CD14-positive monocyte (primary cell): ENCODE measurements at regions not wholly inside any gene's neighbourhood (a gene's known extent, or its start where the extent isn't known, plus 50 kb on each side); places are given as distances from the start of the nearest gene placed in this dataset.
"Not testable (repeated sequence)": the region's sequence is repeated elsewhere in the genome, so short reads cannot be mapped to it uniquely, and the experiment has no call there.

Experiments
- DNase-seq, 3 donors: peaks; one replicate each; pipeline ENCODE4 v3.0.0-alpha.2; 2011 to 2022
- H2AFZ ChIP-seq: 2 replicates; pipeline ENCODE4 v1.6.0; 2012; ENCODE audit warnings: mild to moderate bottlenecking, low read depth, low read length, inconsistent platforms; ENCODE audit not compliant: insufficient read depth, poor library complexity, severe bottlenecking
- H3K27ac ChIP-seq, 2 donors: 1 replicate in 1 of 2; 2 replicates in 1 of 2; pipeline ENCODE4 v1.5.1; 2012 to 2013; ENCODE audit warnings: low read length in 2 of 2, control low read depth in 1 of 2, inconsistent platforms in 1 of 2, low read depth in 1 of 2, mild to moderate bottlenecking in 1 of 2
- H3K27me3 ChIP-seq, 2 donors: one replicate each; pipeline versions ENCODE4 v1.6.0 to v1.6.1; 2011 to 2013; ENCODE audit warnings: low read length in 2 of 2; ENCODE audit not compliant: control insufficient read depth in 2 of 2, insufficient read depth in 2 of 2
- H3K36me3 ChIP-seq, 2 donors: replicated peaks in 1 of 2; 1 replicate in 1 of 2; 2 replicates in 1 of 2; pipeline versions ENCODE4 v1.5.1 to v1.6.1; 2012 to 2013; ENCODE audit warnings: low read length in 2 of 2, control low read depth in 1 of 2, inconsistent platforms in 1 of 2, mild to moderate bottlenecking in 1 of 2; ENCODE audit not compliant: insufficient read depth in 2 of 2, control insufficient read depth in 1 of 2
- H3K4me1 ChIP-seq, 2 donors: 1 replicate in 1 of 2; 2 replicates in 1 of 2; pipeline versions ENCODE4 v1.5.1 to v1.6.1; 2012 to 2013; ENCODE audit warnings: low read length in 2 of 2, control low read depth in 1 of 2, inconsistent platforms in 1 of 2, mild to moderate bottlenecking in 1 of 2, moderate library complexity in 1 of 2; ENCODE audit not compliant: insufficient read depth in 2 of 2, control insufficient read depth in 1 of 2
- H3K4me2 ChIP-seq: replicated peaks from 2 replicates; pipeline ENCODE3; 2012; ENCODE audit warnings: low read length, moderate library complexity, mild to moderate bottlenecking; ENCODE audit not compliant: poor library complexity, severe bottlenecking; ENCODE audit errors: extremely low read depth
- H3K4me3 ChIP-seq, 3 experiments: fragments of 200-600 bp in 1 of 3; sonication (generic) in 1 of 3; replicated peaks in 1 of 3; 1 replicate in 2 of 3; 2 replicates in 1 of 3; pipeline ENCODE4 v1.5.1; 2011 to 2013; ENCODE audit warnings: low read length in 3 of 3, mild to moderate bottlenecking in 3 of 3, control low read depth in 2 of 3, low read depth in 2 of 3, inconsistent platforms in 1 of 3, moderate library complexity in 1 of 3
- H3K79me2 ChIP-seq: 2 replicates; pipeline ENCODE4 v1.6.0; 2012; ENCODE audit warnings: mild to moderate bottlenecking, control low read depth, inconsistent platforms, low read length, moderate library complexity; ENCODE audit not compliant: insufficient read depth
- H3K9ac ChIP-seq: 2 replicates; pipeline ENCODE4 v1.6.0; 2017; ENCODE audit warnings: low read length, mild to moderate bottlenecking; ENCODE audit not compliant: insufficient read depth, poor library complexity, severe bottlenecking
- H3K9me3 ChIP-seq, 2 donors: replicated peaks in 1 of 2; 1 replicate in 1 of 2; 2 replicates in 1 of 2; pipeline versions ENCODE4 v1.5.1 to v1.6.1; 2012 to 2013; ENCODE audit warnings: low read length in 2 of 2, control low read depth in 1 of 2; ENCODE audit not compliant: control insufficient read depth in 1 of 2, insufficient read depth in 1 of 2
- H4K20me1 ChIP-seq: 2 replicates; pipeline ENCODE4 v1.6.0; 2012; ENCODE audit warnings: mild to moderate bottlenecking, low read length, control low read depth, moderate library complexity; ENCODE audit not compliant: insufficient read depth
- H3K27ac Mint-ChIP-seq, 7 donors: one replicate each; pipeline ENCODE4 v1.8.0; 2020; ENCODE audit warnings: mild to moderate bottlenecking in 7 of 7, mixed read lengths in 7 of 7, moderate library complexity in 6 of 7, inconsistent platforms in 2 of 7
- H3K27me3 Mint-ChIP-seq, 3 donors: one replicate each; pipeline ENCODE4 v1.8.0; 2021 to 2022; ENCODE audit warnings: low read depth in 3 of 3, mild to moderate bottlenecking in 3 of 3, mixed read lengths in 3 of 3, moderate library complexity in 3 of 3, inconsistent platforms in 1 of 3
- H3K36me3 Mint-ChIP-seq, 2 donors: one replicate each; pipeline ENCODE4 v1.8.0; 2020; ENCODE audit warnings: mixed read lengths in 2 of 2, inconsistent platforms in 1 of 2, mild to moderate bottlenecking in 1 of 2
- H3K4me1 Mint-ChIP-seq: one replicate; pipeline ENCODE4 v1.8.0; 2020; ENCODE audit warnings: mild to moderate bottlenecking, mixed read lengths
- H3K4me3 Mint-ChIP-seq, 2 donors: one replicate each; pipeline ENCODE4 v1.8.0; 2020; ENCODE audit warnings: mild to moderate bottlenecking in 2 of 2, mixed read lengths in 2 of 2, moderate library complexity in 1 of 2
- H3K9me3 Mint-ChIP-seq, 7 donors: one replicate each; pipeline ENCODE4 v1.8.0; 2020 to 2022; ENCODE audit warnings: mixed read lengths in 7 of 7, mild to moderate bottlenecking in 6 of 7, moderate library complexity in 6 of 7, inconsistent platforms in 2 of 7
- WGBS: methylation state at CpG from one replicate; pipeline ENCODE4 v1.1.5; 2013; ENCODE audit warnings: missing lambda C conversion rate; ENCODE audit not compliant: insufficient coverage; 5-methylcytosine and 5-hydroxymethylcytosine counted together
- intact Hi-C, 2 donors: fragments of 100-400 bp; cut with micrococcal nuclease; formaldehyde crosslinking; loops; one replicate each; pipeline versions ENCODE4 v1.15.0 to v1.15.1; 2023
- TF ChIP-seq, protein P1 (sequence below): fragments of 200-600 bp; IDR thresholded peaks from one replicate; pipeline ENCODE4 v1.8.0; 2022; ENCODE audit warnings: antibody characterized with exemption, mild to moderate bottlenecking

GRCh38 chr17:20702692-20703091, 123.2 kb downstream of the CDRT15L2 start:
- no peak overlapping the region for H2AFZ ChIP-seq
- no peak overlapping the region for H3K4me3 Mint-ChIP-seq
- intact Hi-C loops: no loop called here
- peaks cover 0 to 5% (median 2%) of the 10 kb centered on the region in 7 donors for H3K9me3 Mint-ChIP-seq
- no peaks in the 10 kb centered on the region for H3K9me3 ChIP-seq
- no peaks in the 10 kb centered on the region for H3K36me3 ChIP-seq
- WGBS: 95% methylated on average over 2 of the region's 4 CpGs
- H3K27ac Mint-ChIP-seq: peak overlapping the region in 1 of 7 donors; percentile 68
- H3K4me1 ChIP-seq: peaks cover 22 to 23% of the 10 kb centered on the region in 2 donors
- H3K36me3 Mint-ChIP-seq: no peaks in the 10 kb centered on the region
- TF ChIP-seq, protein P1, sequence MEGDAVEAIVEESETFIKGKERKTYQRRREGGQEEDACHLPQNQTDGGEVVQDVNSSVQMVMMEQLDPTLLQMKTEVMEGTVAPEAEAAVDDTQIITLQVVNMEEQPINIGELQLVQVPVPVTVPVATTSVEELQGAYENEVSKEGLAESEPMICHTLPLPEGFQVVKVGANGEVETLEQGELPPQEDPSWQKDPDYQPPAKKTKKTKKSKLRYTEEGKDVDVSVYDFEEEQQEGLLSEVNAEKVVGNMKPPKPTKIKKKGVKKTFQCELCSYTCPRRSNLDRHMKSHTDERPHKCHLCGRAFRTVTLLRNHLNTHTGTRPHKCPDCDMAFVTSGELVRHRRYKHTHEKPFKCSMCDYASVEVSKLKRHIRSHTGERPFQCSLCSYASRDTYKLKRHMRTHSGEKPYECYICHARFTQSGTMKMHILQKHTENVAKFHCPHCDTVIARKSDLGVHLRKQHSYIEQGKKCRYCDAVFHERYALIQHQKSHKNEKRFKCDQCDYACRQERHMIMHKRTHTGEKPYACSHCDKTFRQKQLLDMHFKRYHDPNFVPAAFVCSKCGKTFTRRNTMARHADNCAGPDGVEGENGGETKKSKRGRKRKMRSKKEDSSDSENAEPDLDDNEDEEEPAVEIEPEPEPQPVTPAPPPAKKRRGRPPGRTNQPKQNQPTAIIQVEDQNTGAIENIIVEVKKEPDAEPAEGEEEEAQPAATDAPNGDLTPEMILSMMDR: no peak
- H3K9ac ChIP-seq: no peak overlapping the region
- H3K4me2 ChIP-seq: no peak overlapping the region
- no peak overlapping the region for H3K4me3 ChIP-seq
- peaks cover 0 to 6% (median 3%) of the 10 kb centered on the region in 3 donors for H3K27me3 Mint-ChIP-seq
- DNase-seq: no peak
- H3K27ac ChIP-seq: no peak overlapping the region
- H3K27me3 ChIP-seq: no peaks in the 10 kb centered on the region
- H4K20me1 ChIP-seq: no peaks in the 10 kb centered on the region
- H3K79me2 ChIP-seq: no peaks in the 10 kb centered on the region
- H3K4me1 Mint-ChIP-seq: peaks cover 27% of the 10 kb centered on the region

DNA sequence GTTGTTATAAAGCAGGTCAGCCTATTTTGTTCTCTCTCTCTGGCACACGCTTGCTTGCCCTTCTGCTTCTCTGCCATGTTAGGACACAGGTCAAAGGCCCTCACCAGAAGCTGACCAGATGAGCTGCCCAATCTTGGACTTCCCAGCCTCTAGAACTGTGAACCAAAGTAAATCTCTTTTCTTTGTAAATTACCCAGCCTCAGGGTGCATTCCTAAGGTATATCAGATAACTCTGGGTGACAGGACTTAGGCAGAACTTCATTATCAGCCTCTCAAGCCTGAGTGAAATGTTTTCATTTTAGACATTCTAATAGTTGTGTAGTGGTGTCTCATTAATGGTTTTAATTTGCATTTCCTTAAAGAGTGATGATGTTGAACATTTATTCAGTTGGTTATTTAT, 124.3 kb downstream of the CDRT15L2 start:
- H3K9ac ChIP-seq: no peak overlapping the region
- Mint-ChIP-seq H3K27me3 (peaks cover 0 to 6% (median 6%) of the 10 kb centered on the region in 3 donors), H3K27ac (peak overlapping the region in 1 of 7 donors; percentile 29), H3K4me3 (no peak overlapping the region), H3K36me3 (no peaks in the 10 kb centered on the region), H3K4me1 (peaks cover 20% of the 10 kb centered on the region), H3K9me3 (peaks cover 0 to 5% (median 0%) of the 10 kb centered on the region in 7 donors)
- no peak overlapping the region for H3K27ac ChIP-seq
- no peaks in the 10 kb centered on the region for H3K9me3 ChIP-seq
- H3K4me3 ChIP-seq: no peak overlapping the region
- H3K27me3 ChIP-seq: no peaks in the 10 kb centered on the region
- H2AFZ ChIP-seq: no peak overlapping the region
- no peak overlapping the region for H3K4me2 ChIP-seq
- H3K36me3 ChIP-seq: no peaks in the 10 kb centered on the region
- H4K20me1 ChIP-seq: no peaks in the 10 kb centered on the region
- TF ChIP-seq, protein P1: no peak
- no peak for DNase-seq
- no CpG with 5 or more reads among the region's 1 CpG for WGBS
- intact Hi-C loops: no loop called here
- H3K79me2 ChIP-seq: no peaks in the 10 kb centered on the region
- peaks cover 14 to 16% of the 10 kb centered on the region in 2 donors for H3K4me1 ChIP-seq

DNA sequence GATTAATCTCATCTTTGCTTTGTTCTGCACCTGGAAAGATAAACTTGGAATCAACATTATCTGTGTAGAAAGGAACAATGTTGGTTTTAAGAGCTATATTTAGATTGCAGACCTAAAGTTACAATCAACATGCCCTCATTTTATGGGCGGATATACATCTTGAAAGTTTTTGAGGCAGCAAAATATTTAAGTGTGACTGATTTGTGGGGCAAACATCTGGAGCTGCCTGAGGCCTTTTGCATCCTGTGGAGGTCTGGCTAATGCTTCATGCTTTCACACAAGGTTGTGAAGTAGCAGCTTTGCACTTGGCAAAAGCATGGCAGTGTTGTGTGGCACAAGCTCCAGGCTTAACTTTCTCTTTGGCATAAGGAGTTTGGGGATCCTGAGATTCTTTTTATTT, 125.7 kb downstream of the CDRT15L2 start:
- H3K9me3 Mint-ChIP-seq, H3K27ac ChIP-seq, H3K36me3 ChIP-seq, H3K9ac ChIP-seq, H3K4me3 Mint-ChIP-seq, H4K20me1 ChIP-seq, H3K4me2 ChIP-seq, intact Hi-C loops, H3K27me3 Mint-ChIP-seq, DNase-seq, H3K27ac Mint-ChIP-seq, H3K36me3 Mint-ChIP-seq, H3K9me3 ChIP-seq, H3K4me1 ChIP-seq, H3K27me3 ChIP-seq, H2AFZ ChIP-seq, H3K4me3 ChIP-seq, H3K79me2 ChIP-seq: not testable (repeated sequence)
- WGBS: no CpG with 5 or more reads among the region's 1 CpG
- H3K4me1 Mint-ChIP-seq: peaks cover 11% of the 10 kb centered on the region
